ENCODE measurements at regions not wholly inside any gene's neighbourhood (a gene's known extent, or its start where the extent isn't known, plus 50 kb on each side); places are given as distances from the start of the nearest gene placed in this dataset.
"Not testable (repeated sequence)": the region's sequence is repeated elsewhere in the genome, so short reads cannot be mapped to it uniquely, and the experiment has no call there.

DNA sequence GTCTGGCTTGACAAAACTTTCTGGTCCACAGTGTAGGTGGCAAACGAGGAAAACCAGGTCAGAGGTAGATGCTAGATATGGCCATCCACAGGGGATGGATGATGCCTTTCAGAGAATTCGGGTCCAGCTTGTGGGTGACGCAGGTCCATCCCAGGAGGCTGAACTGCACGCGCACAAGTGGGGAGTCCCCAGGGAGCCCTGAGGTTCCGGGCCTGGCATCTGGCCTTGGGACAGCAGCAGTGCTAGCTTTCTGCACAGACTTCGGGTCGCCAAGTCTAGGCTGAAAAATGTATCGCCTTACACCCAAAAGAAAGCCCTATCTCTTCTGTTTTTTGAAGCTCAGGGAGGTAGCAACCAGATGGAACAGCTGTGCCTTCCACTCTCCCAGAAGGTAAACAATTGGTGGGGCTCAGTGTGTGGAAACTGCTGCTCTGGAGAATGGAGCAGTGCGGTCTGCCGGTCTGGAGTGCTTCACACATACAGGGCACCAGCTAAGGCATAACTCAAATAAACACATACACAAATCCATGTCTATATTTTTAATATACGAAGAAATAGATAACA is 119.3 kb upstream of the ACBD5 start:
- TF ChIP-seq CTCF (IDR thresholded peaks at IDR 0.05; ENCODE audit: control extremely low read depth, extremely low read depth, low read depth, missing control alignments) = no peak
- ChIA-PET POLR2A (no interaction called here), CTCF (interaction anchor here (0.6 to 2.2 kb wide), 21 partner anchors 9 to 719 kb away, joined by 3 to 13 read pairs (median 4); no protein-coding TSS in a partner anchor)
- no peak for DNase-seq (ENCODE audit: extremely low spot score)

DNA sequence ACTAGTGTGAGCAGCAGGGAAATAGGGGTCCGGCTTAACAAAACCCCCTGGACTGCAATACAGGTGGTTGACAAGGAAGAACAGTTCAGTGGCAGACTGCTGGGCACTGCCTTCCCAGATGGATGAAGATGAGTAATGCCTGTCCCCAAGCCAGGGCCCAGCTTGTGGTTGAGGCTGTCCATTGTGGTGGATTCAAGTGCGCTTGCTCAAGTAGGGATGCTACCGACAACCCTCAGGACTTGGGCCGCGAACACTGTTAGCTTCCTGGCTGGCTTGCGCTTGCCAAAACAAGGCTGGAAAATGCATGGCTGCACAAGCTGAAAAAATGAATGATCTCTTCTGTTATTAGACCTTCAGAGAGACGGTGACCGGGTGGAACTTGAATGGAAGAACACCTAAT is 116.1 kb upstream of the ACBD5 start:
- CTCF ChIA-PET = interaction anchor here (1.1 kb wide), 1 partner anchor 34 kb away, joined by 3 read pairs; no protein-coding TSS in a partner anchor
- no peak for TF ChIP-seq CTCF (IDR thresholded peaks at IDR 0.05; ENCODE audit: control extremely low read depth, extremely low read depth, low read depth, missing control alignments)
- POLR2A ChIA-PET = no interaction called here
- no peak for DNase-seq (ENCODE audit: extremely low spot score)

- ChIA-PET POLR2A (no interaction called here), CTCF (interaction anchor here (1.1 kb wide), 1 partner anchor 33 kb away, joined by 3 read pairs; no protein-coding TSS in a partner anchor)
- TF ChIP-seq CTCF (IDR thresholded peaks at IDR 0.05; ENCODE audit: control extremely low read depth, extremely low read depth, low read depth, missing control alignments) = no peak
- DNase-seq (ENCODE audit: extremely low spot score) = no peak
These were observed 115.4 kb upstream of the ACBD5 start for GRCh38 chr10:27355918-27356573.

DNA sequence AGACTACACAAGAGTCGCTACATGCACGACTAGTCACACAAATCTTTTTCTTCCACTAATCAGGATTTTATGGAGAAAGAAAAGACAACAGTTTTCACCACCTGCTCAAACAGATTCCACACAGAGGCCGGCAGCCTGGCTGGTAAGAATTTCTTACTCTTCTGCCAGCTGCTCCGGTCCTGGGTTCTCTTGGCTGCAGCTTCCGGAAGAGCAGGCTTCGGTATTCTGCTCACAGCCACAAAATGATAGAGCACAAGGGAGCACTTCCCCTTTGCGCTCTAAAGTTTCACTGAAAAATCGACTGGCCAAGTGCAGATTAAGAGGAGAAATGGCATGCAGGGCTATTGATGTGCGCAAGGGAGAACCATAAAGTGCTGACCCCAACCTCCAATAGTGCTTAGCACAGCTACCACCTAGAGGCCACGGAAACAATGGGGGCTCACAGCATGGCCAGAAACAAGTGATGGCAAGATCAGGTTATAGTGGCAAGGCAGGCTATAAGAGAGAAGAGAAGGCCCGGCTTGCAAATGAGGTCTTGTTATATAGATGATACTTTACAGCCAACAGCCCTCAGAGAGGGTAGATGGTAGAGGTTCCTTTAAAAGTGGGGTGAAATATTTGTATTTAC is 114.2 kb upstream of the ACBD5 start:
- POLR2A ChIA-PET, CTCF ChIA-PET: not testable (repeated sequence)
- peak; percentile 43 for DNase-seq (ENCODE audit: extremely low spot score)

DNA sequence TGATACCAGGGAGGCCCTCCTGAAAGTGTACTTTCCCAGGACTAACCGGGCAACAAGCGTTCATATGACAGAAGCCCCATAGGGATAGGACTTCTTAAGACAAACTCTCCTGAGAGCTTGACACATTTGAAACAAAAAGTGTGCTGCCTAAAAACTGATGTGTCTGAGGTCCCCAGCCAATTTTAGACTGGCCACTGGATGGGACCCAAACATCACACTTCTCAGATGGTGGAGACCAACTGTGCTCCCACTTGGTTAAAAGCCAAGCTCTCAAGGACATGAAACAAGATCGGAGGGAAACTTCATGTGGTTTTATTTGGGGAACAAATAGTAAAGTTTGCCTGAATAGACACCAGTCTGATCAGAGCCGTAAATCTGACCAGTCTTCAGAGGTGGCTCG is 113.5 kb upstream of the ACBD5 start:
- DNase-seq (ENCODE audit: extremely low spot score); POLR2A ChIA-PET; CTCF ChIA-PET: not testable (repeated sequence)

DNA sequence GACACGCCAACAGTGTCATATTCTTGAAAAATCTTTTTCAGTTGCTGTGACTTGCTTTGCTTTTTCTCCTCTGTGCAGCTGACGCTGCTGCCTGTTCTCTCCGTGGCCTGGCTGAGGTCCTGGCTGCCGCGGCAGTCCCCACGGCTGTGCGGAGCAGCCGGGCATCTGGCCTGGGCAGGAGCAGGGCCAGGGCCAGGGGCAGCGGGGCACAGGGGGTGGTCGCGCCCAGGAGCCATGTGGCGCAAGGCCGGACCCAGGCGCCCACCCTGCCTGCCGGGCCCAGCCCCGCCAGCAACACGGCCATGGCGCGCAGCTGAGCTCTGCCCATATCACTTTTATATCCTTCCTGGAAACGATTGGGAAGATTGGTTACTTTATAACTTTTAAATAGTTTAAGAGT is 109.4 kb upstream of the ACBD5 start:
- CTCF ChIA-PET = no interaction called here
- POLR2A ChIA-PET = no interaction called here
- no peak for TF ChIP-seq CTCF (IDR thresholded peaks at IDR 0.05; ENCODE audit: control extremely low read depth, extremely low read depth, low read depth, missing control alignments)
- no peak for DNase-seq (ENCODE audit: extremely low spot score)

GRCh38 chr10:27347827-27348207 is 107.2 kb upstream of the ACBD5 start:
- DNase-seq (ENCODE audit: extremely low spot score); POLR2A ChIA-PET: not testable (repeated sequence)
- CTCF ChIA-PET = interaction anchor here (1.7 kb wide), 1 partner anchor 12 kb away, joined by 7 read pairs; no protein-coding TSS in a partner anchor

DNA sequence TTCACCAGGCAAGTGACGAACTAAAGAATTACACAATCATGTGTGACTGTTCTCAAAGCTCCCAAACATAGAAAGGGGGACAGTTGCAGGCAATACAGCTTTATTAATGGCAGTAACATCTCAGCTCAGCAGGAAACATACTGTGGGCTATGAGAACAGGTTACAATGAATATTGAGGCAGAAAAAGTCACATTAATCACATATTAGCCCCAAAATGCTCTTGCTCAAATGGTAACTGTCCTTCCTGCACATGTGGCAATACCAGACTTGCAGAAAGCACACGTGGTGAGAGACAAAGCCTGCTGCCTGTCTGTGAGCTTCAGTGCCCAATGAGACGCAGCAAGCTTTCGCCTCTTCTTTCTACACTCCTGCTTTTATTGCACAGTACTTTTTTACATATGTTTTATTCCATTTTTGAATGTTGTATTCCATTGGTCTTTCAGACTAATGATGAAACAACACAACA is 104.9 kb upstream of the ACBD5 start:
- no peak for TF ChIP-seq CTCF (IDR thresholded peaks at IDR 0.05; ENCODE audit: control extremely low read depth, extremely low read depth, low read depth, missing control alignments)
- ChIA-PET CTCF (interaction anchor here (1.0 to 2.2 kb wide), 5 partner anchors 14 to 187 kb away, joined by 3 to 11 read pairs (median 6); no protein-coding TSS in a partner anchor), POLR2A (no interaction called here)
- no peak for DNase-seq (ENCODE audit: extremely low spot score)

All from GM10248 (cell line).